ENCODE measurements at regions not wholly inside any gene's neighbourhood (a gene's known extent, or its start where the extent isn't known, plus 50 kb on each side); places are given as distances from the start of the nearest gene placed in this dataset.

DNA sequence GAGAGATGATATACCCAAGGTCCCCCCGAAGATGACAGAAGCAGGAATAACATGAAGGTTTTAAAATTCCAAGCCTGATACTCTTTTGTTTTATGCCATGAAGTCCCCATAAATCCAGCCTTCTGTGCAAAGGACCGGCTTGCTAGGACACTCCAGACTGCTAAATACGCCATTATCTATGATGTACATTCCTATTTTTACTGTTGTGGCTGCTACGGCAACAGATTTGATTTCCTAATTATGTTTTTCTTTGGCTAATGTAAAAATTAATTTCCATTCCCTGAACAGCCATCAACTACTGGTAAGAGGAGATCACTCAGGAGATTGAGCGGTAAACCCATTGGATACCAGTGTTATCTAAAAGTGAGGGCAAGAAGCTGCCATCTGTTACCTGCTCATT lies 1090.8 kb downstream of the TYW1 start:
- no peak for TF ChIP-seq EZH2phosphoT487 (IDR thresholded peaks at IDR 0.05; ENCODE audit: borderline replicate concordance)
- TF ChIP-seq, protein P1, sequence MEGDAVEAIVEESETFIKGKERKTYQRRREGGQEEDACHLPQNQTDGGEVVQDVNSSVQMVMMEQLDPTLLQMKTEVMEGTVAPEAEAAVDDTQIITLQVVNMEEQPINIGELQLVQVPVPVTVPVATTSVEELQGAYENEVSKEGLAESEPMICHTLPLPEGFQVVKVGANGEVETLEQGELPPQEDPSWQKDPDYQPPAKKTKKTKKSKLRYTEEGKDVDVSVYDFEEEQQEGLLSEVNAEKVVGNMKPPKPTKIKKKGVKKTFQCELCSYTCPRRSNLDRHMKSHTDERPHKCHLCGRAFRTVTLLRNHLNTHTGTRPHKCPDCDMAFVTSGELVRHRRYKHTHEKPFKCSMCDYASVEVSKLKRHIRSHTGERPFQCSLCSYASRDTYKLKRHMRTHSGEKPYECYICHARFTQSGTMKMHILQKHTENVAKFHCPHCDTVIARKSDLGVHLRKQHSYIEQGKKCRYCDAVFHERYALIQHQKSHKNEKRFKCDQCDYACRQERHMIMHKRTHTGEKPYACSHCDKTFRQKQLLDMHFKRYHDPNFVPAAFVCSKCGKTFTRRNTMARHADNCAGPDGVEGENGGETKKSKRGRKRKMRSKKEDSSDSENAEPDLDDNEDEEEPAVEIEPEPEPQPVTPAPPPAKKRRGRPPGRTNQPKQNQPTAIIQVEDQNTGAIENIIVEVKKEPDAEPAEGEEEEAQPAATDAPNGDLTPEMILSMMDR (conservative IDR thresholded peaks at IDR 0.05; ENCODE audit: low read length) = no peak
